PC-3 (cell line): ENCODE measurements at regions not wholly inside any gene's neighbourhood (a gene's known extent, or its start where the extent isn't known, plus 50 kb on each side); places are given as distances from the start of the nearest gene placed in this dataset.
"Not testable (repeated sequence)": the region's sequence is repeated elsewhere in the genome, so short reads cannot be mapped to it uniquely, and the experiment has no call there.

Experiments
- ATAC-seq: fragments of 200-7000 bp; cut with Tn5 transposase; 2 replicates; pipeline ENCODE4 v1.9.1; 2020; ENCODE audit warnings: mild to moderate bottlenecking, moderate library complexity
- BruUV-seq: library from RNA; stranded (reverse); fragments of 400-500 nt; replicated peaks from 2 replicates; lab custom pipeline; 2021; lab: Mats Ljungman, UMichigan
- CTCF ChIA-PET: fragments of 300-600 bp; sonication (Branson Sonifier 250); formaldehyde crosslinking; loops from one replicate; lab custom pipeline; 2022; ENCODE audit warnings: antibody characterized with exemption; lab: Charles Lee
- POLR2A ChIA-PET: fragments of 300-600 bp; sonication (Branson Sonifier 250); formaldehyde crosslinking; loops from one replicate; lab custom pipeline; 2022; ENCODE audit warnings: antibody characterized with exemption; ENCODE audit not compliant: unreplicated experiment; lab: Charles Lee
- DNase-seq: peaks from one replicate; pipeline ENCODE4 v3.0.0-alpha.2; 2015
- H2AFZ ChIP-seq: fragments of 300-600 bp; sonication (generic); 2 replicates; pipeline ENCODE4 v1.6.0; 2016; ENCODE audit warnings: antibody characterized with exemption, low read length
- H3F3A ChIP-seq: fragments of 300-600 bp; sonication (generic); one replicate; pipeline ENCODE4 v1.6.0; 2017; ENCODE audit warnings: antibody characterized with exemption, low read length, control low read depth, mild to moderate bottlenecking; ENCODE audit not compliant: unreplicated experiment
- H3K27ac ChIP-seq: fragments of 300-600 bp; sonication (generic); 2 replicates; pipeline ENCODE4 v1.5.1; 2016; ENCODE audit warnings: mild to moderate bottlenecking, low read length
- H3K27me3 ChIP-seq: fragments of 300-600 bp; sonication (generic); 2 replicates; pipeline ENCODE4 v1.6.1; 2016; ENCODE audit warnings: low read length, mixed read lengths
- H3K36me3 ChIP-seq: fragments of 300-600 bp; sonication (generic); 2 replicates; pipeline ENCODE4 v1.6.1; 2016; ENCODE audit warnings: low read depth, mixed run types, low read length, mixed read lengths
- H3K4me1 ChIP-seq: fragments of 300-600 bp; sonication (generic); 2 replicates; pipeline ENCODE4 v1.5.1; 2016; ENCODE audit warnings: low read length; ENCODE audit not compliant: insufficient read depth
- H3K4me2 ChIP-seq: fragments of 300-600 bp; sonication (generic); 2 replicates; pipeline ENCODE4 v1.6.0; 2016; ENCODE audit warnings: low read length
- H3K4me3 ChIP-seq: fragments of 300-600 bp; sonication (generic); 2 replicates; pipeline ENCODE4 v1.5.1; 2016; ENCODE audit warnings: mild to moderate bottlenecking, low read length, mixed read lengths
- H3K79me2 ChIP-seq: fragments of 300-600 bp; sonication (generic); 2 replicates; pipeline ENCODE4 v1.6.1; 2017; ENCODE audit warnings: low read length, mixed read lengths
- H3K9ac ChIP-seq: fragments of 300-600 bp; sonication (generic); 2 replicates; pipeline ENCODE4 v1.6.0; 2016; ENCODE audit warnings: mild to moderate bottlenecking, low read length
- H3K9me2 ChIP-seq: fragments of 300-600 bp; sonication (generic); replicated peaks from 2 replicates; pipeline ENCODE4 v1.6.1; 2016; ENCODE audit warnings: mixed run types, low read length, mixed read lengths
- H3K9me3 ChIP-seq: fragments of 300-600 bp; sonication (generic); 2 replicates; pipeline ENCODE4 v1.6.1; 2016; ENCODE audit warnings: low read length, mixed read lengths
- H4K20me1 ChIP-seq: fragments of 300-600 bp; sonication (generic); 2 replicates; pipeline ENCODE4 v1.6.1; 2016; ENCODE audit warnings: low read length, mixed read lengths
- CTCF ChIP-seq: fragments of 300-600 bp; sonication (generic); conservative IDR thresholded peaks from 2 replicates; pipeline ENCODE4 v1.5.1; 2017; ENCODE audit warnings: antibody characterized with exemption, low read depth, mild to moderate bottlenecking, low read length
- EZH2 ChIP-seq: fragments of 300-600 bp; sonication (generic); IDR thresholded peaks from one replicate; pipeline ENCODE4 v1.6.1; 2017; ENCODE audit warnings: antibody characterized with exemption, mild to moderate bottlenecking, low read length; ENCODE audit not compliant: unreplicated experiment
- EZH2phosphoT487 ChIP-seq: fragments of 300-600 bp; sonication (generic); IDR thresholded peaks from 2 replicates; pipeline ENCODE4 v1.6.1; 2018; ENCODE audit warnings: mild to moderate bottlenecking, antibody characterized with exemption, low read length, borderline replicate concordance
- intact Hi-C: fragments of 100-400 bp; cut with micrococcal nuclease; formaldehyde crosslinking; loops from 2 replicates; pipeline ENCODE4 v1.9.0; 2023

DNA sequence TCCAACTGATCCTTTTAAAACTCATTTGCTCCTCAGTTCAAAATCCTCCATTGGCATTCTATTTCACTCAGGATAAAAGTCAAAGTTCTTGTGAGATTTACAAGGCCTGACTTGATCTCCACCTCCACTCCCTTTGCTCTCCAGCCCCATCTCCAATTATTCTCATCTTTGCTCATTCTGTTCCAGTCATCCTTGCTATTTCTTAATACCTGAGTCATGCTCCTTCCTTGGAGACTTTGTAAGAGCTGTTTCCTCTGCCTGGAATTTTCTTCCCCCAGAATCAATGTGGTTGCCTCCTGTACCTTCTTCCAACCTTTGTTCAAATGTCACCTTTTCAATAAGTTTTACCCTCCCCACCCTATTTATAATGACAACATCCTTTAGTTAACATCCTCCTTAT lies 373.5 kb downstream of the HTR1B start:
- ATAC-seq (no peak), DNase-seq (no peak)
- no peaks in the 10 kb centered on the region for H3K4me1 ChIP-seq
- ChIA-PET CTCF (no interaction called here), POLR2A (no interaction called here)
- no peaks in the 10 kb centered on the region for H4K20me1 ChIP-seq
- no peak overlapping the region for H3K27ac ChIP-seq
- no peak overlapping the region for H3K4me2 ChIP-seq
- H3K9me3 ChIP-seq, result no peaks in the 10 kb centered on the region
- no peak overlapping the region for H3K9ac ChIP-seq
- H3K4me3 ChIP-seq, result no peak overlapping the region
- H3K9me2 ChIP-seq, result no peaks in the 10 kb centered on the region
- BruUV-seq, result no TSS peak
- H2AFZ ChIP-seq, result no peak overlapping the region
- intact Hi-C loops, result no loop called here
- H3F3A ChIP-seq, result no peaks in the 10 kb centered on the region
- no peaks in the 10 kb centered on the region for H3K27me3 ChIP-seq
- no peak for TF ChIP-seq CTCF
- TF ChIP-seq EZH2, result no peak
- TF ChIP-seq EZH2phosphoT487, result no peak
- H3K36me3 ChIP-seq, result no peaks in the 10 kb centered on the region
- no peaks in the 10 kb centered on the region for H3K79me2 ChIP-seq

DNA sequence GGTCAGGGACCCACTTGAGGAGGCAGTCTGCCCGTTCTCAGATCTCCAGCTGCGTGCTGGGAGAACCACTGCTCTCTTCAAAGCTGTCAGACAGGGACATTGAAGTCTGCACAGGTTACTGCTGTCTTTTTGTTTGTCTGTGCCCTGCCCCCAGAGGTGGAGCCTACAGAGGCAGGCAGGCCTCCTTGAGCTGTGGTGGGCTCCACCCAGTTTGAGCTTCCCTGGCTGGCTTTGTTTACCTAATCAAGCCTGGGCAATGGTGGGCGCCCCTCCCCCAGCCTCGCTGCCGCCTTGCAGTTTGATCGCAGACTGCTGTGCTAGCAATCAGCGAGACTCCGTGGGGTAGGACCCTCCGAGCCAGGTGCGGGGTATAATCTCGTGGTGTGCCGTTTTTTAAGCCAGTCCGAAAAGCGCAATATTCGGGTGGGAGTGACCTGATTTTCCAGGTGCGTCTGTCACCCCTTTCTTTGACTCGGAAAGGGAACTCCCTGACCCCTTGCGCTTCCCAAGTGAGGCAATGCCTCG lies 375.4 kb downstream of the HTR1B start:
- H3K4me2 ChIP-seq, H3K27ac ChIP-seq, H3K9me3 ChIP-seq, CTCF ChIA-PET, POLR2A ChIA-PET, H3K27me3 ChIP-seq, H3F3A ChIP-seq, H3K9me2 ChIP-seq, H3K9ac ChIP-seq, H3K4me3 ChIP-seq, H2AFZ ChIP-seq, H4K20me1 ChIP-seq, intact Hi-C loops, H3K36me3 ChIP-seq, ATAC-seq, H3K4me1 ChIP-seq, H3K79me2 ChIP-seq, BruUV-seq, DNase-seq: not testable (repeated sequence)

- Histone ChIP-seq H3K27ac (no peak overlapping the region), H3F3A (no peaks in the 10 kb centered on the region), H3K4me2 (no peak overlapping the region), H3K9me2 (no peaks in the 10 kb centered on the region), H4K20me1 (no peaks in the 10 kb centered on the region), H3K79me2 (no peaks in the 10 kb centered on the region), H3K27me3 (no peaks in the 10 kb centered on the region), H3K4me3 (no peak overlapping the region), H3K36me3 (no peaks in the 10 kb centered on the region), H3K9ac (no peak overlapping the region), H3K4me1 (no peaks in the 10 kb centered on the region), H2AFZ (no peak overlapping the region), H3K9me3 (no peaks in the 10 kb centered on the region)
- BruUV-seq, result no TSS peak
- intact Hi-C loops, result no loop called here
- DNase-seq, result no peak
- ChIA-PET POLR2A (no interaction called here), CTCF (no interaction called here)
- no peak for TF ChIP-seq EZH2phosphoT487
- ATAC-seq, result no peak
Measured at GRCh38 chr6:77074037-77074713, 389.1 kb downstream of the HTR1B start.

GRCh38 chr6:77073410-77073760 lies 389.9 kb downstream of the HTR1B start:
- BruUV-seq, result no TSS peak
- no peak overlapping the region for H2AFZ ChIP-seq
- H3K4me1 ChIP-seq, result no peaks in the 10 kb centered on the region
- no peaks in the 10 kb centered on the region for H3F3A ChIP-seq
- no peak overlapping the region for H3K9ac ChIP-seq
- intact Hi-C loops, result no loop called here
- H3K36me3 ChIP-seq, result no peaks in the 10 kb centered on the region
- H4K20me1 ChIP-seq, result no peaks in the 10 kb centered on the region
- TF ChIP-seq EZH2phosphoT487 (no peak), CTCF (no peak), EZH2 (no peak)
- no peaks in the 10 kb centered on the region for H3K9me2 ChIP-seq
- no peak overlapping the region for H3K4me2 ChIP-seq
- DNase-seq, result no peak
- POLR2A ChIA-PET, result no interaction called here
- H3K9me3 ChIP-seq, result no peaks in the 10 kb centered on the region
- H3K27ac ChIP-seq, result no peak overlapping the region
- H3K79me2 ChIP-seq, result no peaks in the 10 kb centered on the region
- CTCF ChIA-PET, result no interaction called here
- H3K4me3 ChIP-seq, result no peak overlapping the region
- no peaks in the 10 kb centered on the region for H3K27me3 ChIP-seq
- no peak for ATAC-seq
